OCI-LY7 (cell line): ENCODE measurements at regions not wholly inside any gene's neighbourhood (a gene's known extent, or its start where the extent isn't known, plus 50 kb on each side); places are given as distances from the start of the nearest gene placed in this dataset.

Experiments used
- CTCF ChIP-seq: fragments of 200-600 bp; sonication (generic); conservative IDR thresholded peaks from 2 replicates; pipeline ENCODE4 v1.5.1; 2014; ENCODE audit warnings: mild to moderate bottlenecking, antibody characterized with exemption, low read length, moderate library complexity, mixed read lengths
- EZH2phosphoT487 ChIP-seq: fragments of 200-600 bp; sonication (generic); IDR thresholded peaks from 2 replicates; pipeline ENCODE4 v1.6.1; 2018; ENCODE audit warnings: low read depth, borderline replicate concordance, mild to moderate bottlenecking, mixed run types, antibody characterized with exemption, low read length, moderate library complexity, mixed read lengths

- TF ChIP-seq CTCF = no peak
- TF ChIP-seq EZH2phosphoT487 = no peak
Measured at GRCh38 chr10:128578766-128579165, 452.5 kb upstream of the MKI67 start.
